NCI-H2107 treated with DMSO at 0.1 percent for 48 hours (cell line): ENCODE measurements at regions not wholly inside any gene's neighbourhood (a gene's known extent, or its start where the extent isn't known, plus 50 kb on each side); places are given as distances from the start of the nearest gene placed in this dataset.

ENCODE experiments used
- DNase-seq: peaks from one replicate; lab custom pipeline; 2025; ENCODE audit not compliant: unreplicated experiment; lab: John Stamatoyannopoulos, UW

DNA sequence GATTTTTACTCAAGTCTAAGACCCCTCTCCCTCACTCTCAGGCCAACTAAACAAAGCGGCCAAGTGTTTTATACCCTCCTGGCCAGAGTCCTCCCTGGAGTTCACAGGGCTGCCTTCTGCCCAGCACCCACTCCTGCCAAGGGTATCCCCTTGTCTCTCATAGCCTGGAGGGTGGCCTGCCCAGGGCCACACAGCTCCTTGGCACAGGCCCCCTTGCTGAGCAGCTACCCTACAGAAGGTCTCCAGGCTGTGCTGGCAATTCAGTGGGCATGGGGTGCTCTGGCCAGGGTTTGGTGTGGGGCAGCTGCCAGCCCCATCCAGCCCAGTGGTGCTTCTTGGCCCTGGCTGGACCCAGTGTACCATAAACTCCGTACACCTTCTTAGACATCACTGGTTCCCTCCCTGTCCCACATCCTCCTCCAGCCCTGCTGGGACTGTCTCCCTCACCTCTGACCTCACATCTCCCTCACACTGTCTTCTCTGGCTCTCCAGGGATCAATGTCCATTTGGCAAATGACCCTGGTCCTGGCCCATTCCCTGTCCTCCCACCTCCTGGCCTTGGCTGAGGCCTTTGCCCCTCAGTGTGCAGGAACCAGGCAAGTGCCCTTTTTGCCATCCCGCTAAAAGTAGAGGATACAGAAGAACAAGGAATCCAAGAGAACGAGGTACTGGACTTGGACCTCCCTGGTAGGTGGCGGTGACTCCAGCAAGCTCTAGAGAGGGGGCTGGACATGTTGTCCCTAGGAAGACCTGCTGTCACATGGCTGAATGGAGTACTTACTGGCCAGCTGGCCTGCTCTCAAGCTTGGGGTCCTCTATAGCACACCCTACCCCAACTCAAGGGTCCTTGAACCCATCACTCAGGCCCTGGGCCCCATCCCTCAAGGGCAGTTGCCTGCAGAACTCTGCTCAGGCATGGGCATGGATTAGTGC lies 50.0 kb upstream of the TRPM1 start:
- DNase-seq: no peak

DNA sequence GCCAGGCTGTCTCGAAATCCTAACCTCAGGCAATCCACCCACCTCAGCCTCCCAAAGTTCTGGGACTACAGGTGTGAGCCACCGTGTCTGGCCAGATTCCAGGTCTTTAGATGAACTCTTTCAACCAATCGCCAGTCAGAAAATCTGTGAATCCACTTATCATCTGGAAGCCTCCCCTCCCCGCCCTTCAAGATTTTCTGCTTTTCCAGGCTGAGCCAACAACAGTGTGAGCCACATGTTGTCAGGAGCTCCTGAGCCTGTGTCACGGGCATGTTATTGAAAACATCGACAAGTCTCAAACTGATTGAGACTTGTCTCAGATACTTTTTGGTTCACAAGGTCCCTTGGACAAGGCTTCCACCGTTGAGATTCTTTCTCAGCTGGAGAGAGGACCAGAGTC lies 52.0 kb upstream of the TRPM1 start:
- DNase-seq: no peak

DNA sequence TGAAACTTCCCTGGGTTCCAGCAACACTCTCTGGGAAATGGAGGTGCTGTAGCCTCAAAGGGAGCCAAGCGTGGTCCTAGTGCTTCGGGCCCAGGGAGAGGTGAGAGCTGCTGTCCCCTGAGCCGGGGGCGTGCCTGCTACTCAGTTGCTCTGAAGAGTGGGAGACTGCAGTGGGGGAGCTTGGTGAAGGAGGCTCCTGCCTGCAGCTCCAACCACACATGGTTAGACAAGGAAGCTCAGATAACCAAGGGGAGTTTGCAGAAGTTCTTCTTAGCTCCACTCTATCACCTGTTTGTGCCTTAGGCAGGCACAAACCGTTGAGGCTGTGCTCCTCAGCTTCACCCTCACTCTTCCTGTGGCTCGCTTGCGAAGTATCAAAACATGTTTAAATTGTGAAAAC lies 53.6 kb upstream of the TRPM1 start:
- no peak for DNase-seq

DNA sequence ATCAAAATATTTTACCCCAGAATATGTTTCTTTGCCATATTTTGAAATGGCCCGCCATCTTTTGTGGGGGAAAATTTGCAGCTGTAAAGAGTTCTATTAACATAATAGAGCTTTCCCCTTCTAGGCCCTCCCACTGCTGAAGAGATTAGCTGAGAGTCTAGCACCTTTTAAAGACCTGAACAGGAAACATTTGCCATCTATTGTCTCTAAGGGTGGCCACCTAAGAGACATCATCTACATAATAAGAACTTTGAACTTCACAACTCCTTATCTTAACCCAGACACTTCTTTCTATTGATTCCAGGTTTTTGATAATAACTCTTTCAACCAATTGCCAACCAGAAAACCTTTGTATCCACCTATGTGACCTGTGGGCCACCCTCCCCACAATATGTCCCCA lies 54.7 kb upstream of the TRPM1 start:
- no peak for DNase-seq

DNA sequence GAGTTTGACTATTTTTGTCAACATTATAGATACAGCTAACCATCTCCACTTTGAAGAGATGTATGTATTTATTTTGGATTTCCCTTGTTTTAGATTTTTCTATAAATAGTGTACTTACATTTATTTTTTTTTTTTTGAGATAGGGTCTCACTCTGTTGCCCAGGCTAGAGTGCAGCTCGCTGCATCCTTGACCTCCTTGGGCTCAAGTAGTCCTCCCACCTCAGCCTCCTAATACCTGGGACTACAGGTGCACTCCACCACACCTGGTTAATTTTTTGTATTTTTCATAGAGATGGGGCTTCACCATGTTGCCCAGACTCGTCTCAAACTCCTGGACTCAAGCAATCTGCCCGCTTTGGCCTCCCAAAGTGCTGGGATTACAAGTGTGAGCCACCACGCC lies 55.3 kb upstream of the TRPM1 start:
- no peak for DNase-seq

DNA sequence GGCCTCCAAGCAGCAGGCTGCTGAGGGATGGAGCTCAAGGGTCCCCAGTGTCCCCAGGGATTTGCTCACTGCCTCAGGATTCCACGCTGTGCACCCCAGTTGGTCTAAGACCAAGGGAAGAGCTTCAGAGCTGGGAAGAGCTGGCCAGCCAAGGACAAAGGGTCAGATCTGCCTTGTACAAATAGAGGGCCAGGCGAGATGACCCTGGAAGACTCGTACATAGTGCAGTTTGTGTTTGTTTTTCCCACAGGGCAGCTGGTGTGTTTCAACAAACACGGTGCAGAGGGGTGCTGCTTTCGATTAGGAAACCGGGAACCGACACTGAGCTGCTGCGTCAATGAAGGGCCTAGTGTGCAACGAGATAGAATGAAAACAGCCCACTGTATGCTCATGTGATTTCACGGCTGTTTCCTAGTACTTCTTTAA lies 56.1 kb upstream of the TRPM1 start:
- no peak for DNase-seq

DNA sequence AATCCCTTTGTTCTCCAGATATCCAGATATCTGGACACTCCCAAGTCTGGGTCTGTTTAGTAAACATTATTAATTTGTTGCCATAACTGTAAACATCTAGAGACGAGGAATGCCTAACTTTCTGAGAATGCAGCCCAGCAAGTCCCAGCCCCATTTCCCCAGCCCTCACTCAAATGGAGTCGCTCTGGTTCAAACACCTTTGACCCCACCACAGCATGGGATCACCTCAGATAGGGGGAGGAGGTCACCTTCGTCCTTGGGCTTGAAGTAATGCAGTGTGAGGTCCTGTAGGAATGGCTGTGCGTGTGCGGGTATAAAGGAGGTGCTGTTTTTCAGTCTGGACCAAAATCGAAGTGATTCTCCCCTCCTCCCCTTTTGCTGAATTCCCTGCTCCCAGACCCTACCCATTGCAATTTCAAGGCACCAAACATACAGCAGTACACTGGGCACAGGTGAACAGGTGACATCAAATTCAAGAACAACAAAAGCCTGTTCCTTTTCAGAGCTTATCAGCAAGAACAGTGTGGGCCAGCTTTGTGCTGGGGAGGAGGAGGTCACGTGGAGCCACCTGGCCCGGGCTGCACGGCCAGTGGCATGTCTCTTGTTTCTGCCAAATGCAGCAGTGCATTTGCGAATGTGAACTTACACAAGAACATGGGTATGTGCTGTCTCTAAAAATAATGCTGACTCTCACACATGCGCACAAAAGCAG lies 57.5 kb upstream of the TRPM1 start:
- DNase-seq: no peak

DNA sequence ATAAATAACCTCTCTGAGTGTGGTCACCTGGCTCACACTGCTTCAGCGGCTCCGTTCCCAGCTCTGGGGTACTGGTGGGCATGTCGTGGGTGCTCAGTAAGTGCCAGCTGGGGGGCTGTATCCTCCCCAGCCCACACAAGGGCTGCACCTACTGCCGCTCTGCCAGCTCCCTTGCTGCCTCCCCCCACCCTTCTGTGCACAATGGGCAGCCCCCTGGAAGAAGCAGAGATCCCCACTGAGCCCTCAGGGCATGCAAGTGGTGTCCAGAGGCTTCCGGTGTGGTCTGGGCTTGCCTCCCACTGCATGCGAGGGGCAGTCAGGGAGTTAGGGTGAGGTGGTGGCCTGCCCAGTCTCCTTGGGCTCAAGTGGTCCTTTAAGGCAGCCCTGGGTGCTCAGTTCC lies 58.3 kb upstream of the TRPM1 start:
- no peak for DNase-seq

DNA sequence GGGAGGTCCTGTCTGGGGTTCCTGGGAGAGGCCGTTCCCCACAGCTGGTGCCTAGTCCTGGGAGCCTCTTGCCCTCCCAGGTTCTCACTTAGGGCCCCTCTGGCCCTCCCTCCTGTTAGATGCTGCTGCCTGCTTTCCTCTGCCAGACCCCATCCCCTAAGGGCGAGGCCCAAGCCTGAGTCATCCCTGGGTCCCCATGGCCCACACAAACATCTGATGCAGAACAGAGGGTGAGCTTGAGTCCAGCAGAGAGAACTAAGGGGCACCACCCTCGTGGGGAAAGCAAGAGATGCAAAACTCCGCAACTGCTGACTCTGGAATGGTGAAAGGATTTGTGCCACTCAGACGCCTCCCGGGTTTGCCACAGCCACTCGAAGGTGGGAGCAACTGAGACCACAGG lies 58.8 kb upstream of the TRPM1 start:
- no peak for DNase-seq

DNA sequence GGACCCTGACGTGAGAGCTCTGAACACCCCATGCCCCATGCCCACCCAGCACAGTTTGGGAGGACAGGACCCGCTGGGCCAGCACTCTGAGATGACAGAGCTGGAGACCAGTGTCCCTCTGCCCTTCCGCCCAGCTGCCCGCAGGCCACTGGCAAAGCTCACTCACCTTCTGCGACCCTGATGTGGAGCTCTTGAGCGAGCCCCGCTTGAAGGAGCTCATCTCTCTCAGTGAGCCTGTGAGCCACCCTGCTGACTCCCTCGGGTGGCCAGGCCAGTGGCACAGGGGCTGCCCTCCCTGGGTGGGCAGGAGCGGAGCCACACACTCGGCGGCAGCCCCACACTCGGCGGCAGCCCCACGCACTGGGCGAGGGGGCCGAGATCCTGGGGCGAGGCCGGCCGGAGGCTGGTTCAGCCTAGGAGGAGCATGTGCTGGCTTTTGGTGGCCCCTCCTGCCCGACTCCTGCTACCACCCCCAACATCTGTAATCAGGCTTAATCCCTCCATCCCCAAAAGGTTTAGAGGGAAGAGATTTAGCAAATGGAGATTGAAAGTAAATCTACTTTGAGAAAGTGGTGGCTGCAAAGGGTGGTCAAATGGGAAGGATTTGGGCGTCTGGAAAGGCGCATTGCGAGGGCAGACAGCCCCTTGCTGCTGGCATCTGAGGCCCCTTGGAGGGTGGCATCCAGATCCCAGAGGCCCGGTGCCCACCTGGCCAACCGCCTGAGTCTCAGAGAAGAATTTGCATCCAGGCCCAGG lies 59.4 kb upstream of the TRPM1 start:
- DNase-seq: no peak

DNA sequence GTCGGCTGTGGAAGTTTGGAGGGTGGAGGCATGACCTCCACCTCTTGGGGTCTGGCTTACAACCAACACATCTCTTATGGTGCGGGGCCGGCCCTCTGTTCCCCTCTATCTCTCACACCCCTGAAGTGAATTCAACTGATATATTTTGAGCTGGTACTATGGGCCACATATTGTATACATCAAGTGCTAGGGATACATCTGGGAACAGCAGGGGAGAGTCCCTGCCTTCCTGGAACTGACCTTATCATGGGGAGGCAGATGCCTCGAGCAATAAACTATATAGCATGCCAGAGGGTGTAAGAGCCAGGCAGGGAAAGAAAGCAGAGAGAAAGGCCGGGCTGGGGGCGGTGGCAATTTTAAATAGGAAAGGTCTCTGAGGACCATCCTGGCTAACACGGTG lies 60.4 kb upstream of the TRPM1 start:
- no peak for DNase-seq

DNA sequence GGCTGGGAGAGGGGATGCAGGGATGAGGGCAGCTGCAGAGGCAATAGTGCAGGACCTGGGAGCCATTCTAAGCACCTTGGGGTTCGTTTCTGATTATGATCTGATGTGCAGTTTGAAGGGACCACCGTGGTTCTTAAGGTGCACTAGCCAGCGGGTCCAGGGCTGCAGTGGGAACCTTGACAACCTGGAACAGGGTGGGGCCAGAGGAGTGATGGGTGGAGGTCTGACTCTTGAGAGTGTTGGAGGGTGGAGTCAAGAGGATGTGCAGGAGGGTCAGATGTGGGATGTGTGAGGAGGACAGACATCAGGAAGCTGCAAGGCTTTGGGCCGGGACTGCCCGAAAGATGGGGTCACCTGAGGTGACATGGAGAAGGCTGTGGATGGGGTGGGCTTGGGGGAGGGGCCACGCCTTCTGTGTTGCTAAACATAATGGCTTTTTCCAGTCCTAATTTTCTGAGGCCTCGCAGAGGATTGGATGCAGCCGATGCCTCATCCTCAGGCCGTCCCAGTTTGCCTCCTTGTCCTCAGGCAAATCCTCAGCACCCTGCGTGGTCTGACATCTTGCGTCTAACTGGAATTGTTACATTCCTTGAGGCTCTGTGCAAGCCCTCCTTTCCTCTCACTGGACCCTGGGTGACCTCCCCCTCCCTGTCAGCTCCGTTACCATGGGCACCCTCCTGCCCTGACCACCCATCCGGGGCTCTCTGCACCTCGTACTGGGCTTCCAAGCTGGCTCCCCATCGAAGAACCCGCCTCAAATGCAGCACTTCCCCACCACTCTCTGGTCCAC lies 61.4 kb upstream of the TRPM1 start:
- DNase-seq: no peak

DNA sequence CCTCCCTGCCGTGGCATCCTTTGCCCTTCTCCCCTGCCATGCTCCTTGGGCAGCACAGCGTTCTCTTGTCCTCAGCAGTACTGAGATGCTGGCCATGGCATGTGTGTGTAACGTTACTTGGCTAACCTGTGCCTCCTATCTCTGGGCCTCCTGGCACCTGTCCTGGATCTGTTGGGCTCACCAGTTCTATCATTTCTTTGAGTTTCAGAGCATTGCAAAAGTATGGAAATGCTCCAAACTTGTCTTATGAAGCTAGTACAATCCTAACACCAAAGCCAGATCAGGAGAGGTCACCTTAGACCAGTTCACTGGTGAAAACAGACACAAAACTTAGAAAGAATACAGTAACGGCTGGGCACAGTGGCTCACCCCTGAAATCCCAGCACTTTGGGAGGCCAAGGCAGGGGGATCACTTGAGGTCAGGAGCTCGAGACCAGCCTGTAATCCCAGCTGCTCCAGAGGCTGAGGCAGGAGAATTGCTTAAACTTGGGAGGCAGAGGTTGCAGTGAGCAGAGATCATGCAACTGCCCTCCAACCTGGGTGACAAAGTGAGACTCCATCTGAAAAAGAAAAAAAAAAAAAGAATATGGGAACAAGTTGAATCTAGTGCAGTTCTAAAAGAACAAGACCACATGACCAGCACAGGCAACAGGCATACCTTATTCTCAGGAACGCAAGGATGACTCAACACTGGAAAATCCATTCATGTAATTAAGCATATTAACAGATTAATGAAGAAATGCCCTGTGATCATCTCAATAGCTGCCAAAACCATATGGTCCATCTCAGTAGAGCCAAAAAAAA lies 62.4 kb upstream of the TRPM1 start:
- no peak for DNase-seq

DNA sequence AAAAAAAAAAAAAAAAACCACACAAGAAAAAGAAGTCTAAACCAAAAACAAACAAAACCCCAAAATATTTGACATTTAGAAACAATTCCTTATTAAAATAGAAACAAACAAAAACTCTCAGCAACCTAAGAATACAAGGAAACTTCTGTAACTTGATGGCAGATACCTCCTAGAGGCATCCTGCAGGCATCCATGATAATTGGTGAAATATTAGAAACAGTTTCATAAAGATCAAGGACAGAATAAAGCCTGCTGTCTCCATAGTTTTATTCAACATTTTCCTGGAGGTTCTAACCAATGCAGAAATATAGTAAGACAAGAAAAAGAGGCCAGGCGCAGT lies 63.0 kb upstream of the TRPM1 start:
- no peak for DNase-seq

DNA sequence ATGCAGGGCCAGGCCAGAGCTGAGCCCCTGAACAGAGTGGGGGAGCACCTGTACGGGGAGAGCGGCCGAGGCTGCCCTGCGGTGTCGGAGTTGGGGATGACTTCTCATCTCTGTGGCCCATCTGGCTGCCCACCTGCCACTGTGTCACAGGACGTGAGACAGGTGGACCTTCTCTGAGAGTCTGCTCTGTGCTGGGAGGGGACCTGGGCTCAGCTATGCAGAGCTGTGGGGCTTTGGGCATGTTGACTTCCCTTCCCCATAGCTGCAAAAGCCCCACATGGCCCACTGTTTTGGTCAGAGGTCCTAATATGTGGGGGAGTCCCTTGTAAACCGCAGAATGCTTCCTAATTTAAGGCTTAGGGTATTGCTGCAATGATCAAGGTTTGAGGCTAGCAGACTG lies 68.0 kb upstream of the TRPM1 start:
- no peak for DNase-seq

DNA sequence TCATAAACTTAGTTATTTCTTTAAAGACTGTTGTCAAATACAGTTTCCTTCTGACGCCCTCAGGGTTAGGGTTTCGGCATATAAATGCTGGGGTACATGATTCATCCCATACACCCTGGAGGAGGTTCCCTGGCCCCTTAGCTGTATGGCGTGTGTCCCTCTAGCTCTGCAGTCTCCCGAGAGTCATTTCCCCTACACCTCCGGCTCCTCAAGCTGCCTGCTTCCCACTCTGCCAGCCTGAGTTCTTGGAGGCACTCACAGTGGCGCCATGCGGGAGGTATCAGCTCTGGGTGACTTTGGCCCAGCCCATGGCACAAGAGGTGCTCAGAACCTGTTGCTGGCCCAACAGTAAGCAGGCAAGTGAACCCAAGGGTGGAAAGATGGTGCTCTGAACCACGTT lies 70.2 kb upstream of the TRPM1 start:
- no peak for DNase-seq

DNA sequence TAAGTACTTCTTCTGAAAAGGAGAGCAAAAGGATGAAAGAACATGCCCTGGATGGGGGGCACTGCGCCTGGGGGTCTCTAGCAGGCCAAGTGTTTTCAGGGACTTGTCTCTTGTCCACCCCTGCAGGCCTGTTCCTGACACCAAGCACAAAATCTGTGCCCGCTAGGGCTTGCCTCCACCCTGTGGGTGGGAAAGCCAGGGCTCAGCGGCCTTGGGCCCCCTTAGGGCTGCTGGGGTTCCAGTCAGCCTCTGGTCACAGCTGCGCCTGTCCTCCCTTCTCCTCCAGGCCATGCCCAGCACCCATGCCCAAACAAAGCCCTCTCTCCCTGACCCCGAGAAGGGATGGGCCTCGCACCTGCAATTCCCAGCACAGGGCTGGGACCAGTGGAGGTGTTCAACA lies 71.1 kb upstream of the TRPM1 start:
- no peak for DNase-seq

DNA sequence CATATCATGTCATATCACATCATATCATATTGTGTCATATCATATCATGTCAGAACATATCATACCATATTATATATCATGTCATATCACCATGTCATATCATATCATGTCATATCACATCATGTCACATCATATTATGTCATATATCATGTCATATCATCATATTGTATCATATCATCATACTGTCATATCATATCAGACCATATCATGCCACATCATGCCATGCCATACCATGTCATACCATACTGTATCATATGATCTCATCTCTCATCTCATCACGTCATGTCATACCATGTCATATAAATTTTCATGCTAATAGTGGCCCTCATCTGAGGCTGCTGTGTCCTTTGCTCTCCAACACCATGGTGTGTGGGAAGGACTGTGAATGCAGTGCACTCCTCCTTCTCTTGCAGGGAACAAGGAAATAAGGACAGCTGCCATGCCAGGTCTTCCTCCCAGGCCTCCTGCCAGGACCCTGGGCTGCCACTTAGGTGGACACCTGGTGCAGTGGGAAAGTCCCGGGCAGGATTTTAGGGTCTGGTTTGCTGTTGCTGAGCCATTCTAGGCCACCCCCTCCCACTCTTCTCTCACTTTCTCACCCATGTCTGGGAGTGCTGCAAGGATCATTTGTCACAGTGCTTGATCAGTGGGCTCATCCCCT lies 72.4 kb upstream of the TRPM1 start:
- no peak for DNase-seq

DNA sequence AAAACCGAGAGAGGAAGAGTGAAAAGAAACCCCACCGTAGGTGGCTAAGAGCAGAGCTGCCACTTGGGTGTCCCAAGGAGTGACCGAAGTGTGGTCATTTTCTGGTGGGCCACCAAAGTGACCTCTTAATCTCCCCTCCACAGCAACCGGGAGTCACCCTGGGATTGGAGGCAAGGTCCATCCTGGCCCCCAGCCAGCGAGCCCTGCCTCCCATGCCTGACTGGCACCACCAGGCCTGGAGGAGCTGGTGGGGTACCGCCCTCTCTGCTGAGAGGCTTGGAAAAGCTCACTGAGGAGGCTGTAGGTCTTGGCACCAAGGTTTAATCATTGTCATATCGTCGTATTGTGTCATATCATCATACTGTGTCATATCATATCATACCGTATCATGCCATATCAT lies 74.0 kb upstream of the TRPM1 start:
- no peak for DNase-seq

DNA sequence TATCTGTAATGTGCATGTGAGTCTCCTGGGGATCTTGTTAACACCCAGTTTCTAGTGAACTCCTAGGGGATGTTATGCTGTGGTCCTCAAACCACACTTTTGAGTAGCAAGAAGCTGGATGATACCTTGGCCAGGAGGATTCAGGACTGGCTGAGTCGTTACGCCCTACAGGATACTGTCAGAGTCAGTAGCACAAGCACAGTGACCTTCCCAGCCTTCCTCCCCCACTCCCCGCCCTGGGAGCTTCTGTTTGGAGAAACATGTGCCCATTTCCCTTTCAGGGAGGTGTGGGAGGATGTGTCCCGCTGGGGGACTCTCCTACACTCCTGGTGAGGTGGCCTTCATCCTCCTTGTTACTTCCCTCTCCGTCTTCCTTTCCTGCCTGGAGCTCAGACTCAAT lies 76.4 kb upstream of the TRPM1 start:
- DNase-seq: no peak
